Dendritic cell treated with granulocyte-macrophage colony-stimulating factor and Interleukin-4, amounts not matched to agents 40 ng/mL and 50 ng/mL, for 4 days (primary cell): ENCODE measurements at regions not wholly inside any gene's neighbourhood (a gene's known extent, or its start where the extent isn't known, plus 50 kb on each side); places are given as distances from the start of the nearest gene placed in this dataset.

Experiments
- H3K27ac Mint-ChIP-seq: one replicate; pipeline ENCODE4 v1.8.0; 2022; ENCODE audit warnings: mild to moderate bottlenecking, mixed read lengths
- H3K27me3 Mint-ChIP-seq: one replicate; pipeline ENCODE4 v1.8.0; 2022; ENCODE audit warnings: mild to moderate bottlenecking, mixed read lengths
- H3K36me3 Mint-ChIP-seq: one replicate; pipeline ENCODE4 v1.8.0; 2022; ENCODE audit warnings: low read depth, mixed read lengths
- H3K4me1 Mint-ChIP-seq: one replicate; pipeline ENCODE4 v1.8.0; 2022; ENCODE audit warnings: low read depth, mixed read lengths
- H3K4me3 Mint-ChIP-seq: one replicate; pipeline ENCODE4 v1.8.0; 2022; ENCODE audit warnings: mild to moderate bottlenecking, moderate library complexity, mixed read lengths
- H3K9me3 Mint-ChIP-seq: one replicate; pipeline ENCODE4 v1.8.0; 2022; ENCODE audit warnings: mixed read lengths
- intact Hi-C: fragments of 100-400 bp; cut with micrococcal nuclease; formaldehyde crosslinking; loops from one replicate; pipeline ENCODE4 v1.15.0; 2022

DNA sequence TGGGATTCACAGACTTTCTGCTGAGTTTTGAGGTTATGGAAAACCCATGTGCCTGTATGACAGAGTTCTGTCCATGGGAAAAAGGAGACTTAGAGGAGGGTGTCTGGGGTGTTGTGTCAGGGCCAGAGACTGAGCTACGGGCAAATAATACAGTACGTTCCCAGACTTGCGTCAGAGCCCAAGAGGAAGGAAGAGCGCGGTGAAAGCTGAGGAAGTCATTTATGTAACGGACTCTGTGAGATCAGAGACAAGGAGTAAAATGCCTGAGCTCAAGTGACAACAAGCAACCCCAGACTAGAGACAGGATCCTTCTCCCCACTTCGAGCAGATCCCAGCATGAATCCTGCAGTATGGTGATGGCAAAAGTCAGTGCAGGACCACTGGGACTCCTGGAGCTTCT is 368.6 kb upstream of the MCTP2 start:
- intact Hi-C loops = no loop called here
- H3K9me3 Mint-ChIP-seq = no peaks in the 10 kb centered on the region
- H3K4me1 Mint-ChIP-seq = peaks cover 51% of the 10 kb centered on the region
- no peaks in the 10 kb centered on the region for H3K27me3 Mint-ChIP-seq
- H3K27ac Mint-ChIP-seq = peak overlapping the region; percentile 60
- no peaks in the 10 kb centered on the region for H3K36me3 Mint-ChIP-seq
- H3K4me3 Mint-ChIP-seq = peak overlapping the region; percentile 47

DNA sequence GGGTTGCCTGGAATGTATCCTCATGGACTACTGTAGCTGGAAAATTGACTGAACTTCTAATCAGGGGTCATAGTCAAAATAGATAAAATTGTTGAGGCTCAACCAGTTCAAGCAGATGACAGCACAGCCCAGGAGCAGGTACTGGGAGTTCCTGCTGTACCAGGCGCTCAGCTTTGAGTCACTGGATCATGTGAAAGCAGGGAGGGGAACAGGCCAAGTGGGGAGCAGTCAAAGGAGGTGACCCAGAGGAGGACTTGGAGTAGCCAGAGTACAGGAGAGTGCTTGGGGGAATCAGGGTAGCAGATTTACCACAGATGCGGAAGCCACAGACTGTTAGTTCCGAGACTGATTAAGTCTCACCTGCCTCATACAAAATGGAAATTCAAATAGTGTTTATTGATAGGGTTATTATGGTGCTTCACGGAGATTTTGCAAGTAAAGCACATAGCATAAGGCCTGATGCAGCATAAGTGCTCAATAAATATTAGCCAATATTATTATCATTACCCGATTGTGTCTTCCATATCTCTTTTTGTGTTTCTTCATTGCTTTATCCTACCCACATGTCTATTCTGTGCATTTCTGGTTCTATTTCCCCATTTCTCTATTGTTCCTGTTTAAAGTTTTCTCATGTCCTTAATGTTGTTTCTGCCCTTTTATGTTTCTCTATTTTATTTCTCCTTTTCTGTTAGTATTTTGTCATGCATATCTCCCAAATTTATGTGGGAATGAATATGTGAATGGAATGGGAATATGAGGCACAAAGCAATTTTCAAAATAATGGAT is 369.2 kb upstream of the MCTP2 start:
- H3K9me3 Mint-ChIP-seq = no peaks in the 10 kb centered on the region
- H3K27me3 Mint-ChIP-seq = no peaks in the 10 kb centered on the region
- intact Hi-C loops = no loop called here
- H3K4me1 Mint-ChIP-seq = peaks cover 49% of the 10 kb centered on the region
- peak overlapping the region; percentile 60 for H3K27ac Mint-ChIP-seq
- no peaks in the 10 kb centered on the region for H3K36me3 Mint-ChIP-seq
- no peak overlapping the region for H3K4me3 Mint-ChIP-seq

DNA sequence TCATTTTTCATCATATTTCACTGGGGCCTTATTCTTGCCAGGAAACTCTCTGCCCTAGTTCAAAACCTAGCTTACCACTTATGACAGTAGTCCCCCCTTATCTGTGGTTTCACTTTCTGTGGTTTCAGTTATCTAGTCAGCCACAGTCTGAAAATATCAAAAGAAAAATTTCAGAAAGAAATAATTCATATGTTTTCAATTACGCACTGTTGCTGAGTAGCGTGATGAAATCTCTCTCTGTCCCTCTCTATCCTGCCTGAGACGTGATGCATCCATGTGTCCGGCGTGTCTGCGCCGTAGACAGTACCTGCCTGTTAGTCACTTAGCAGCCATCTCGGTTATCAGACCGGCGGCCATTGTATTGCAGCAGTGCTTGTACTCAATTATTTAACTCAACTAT is 369.9 kb upstream of the MCTP2 start:
- Mint-ChIP-seq H3K4me3 (no peak overlapping the region), H3K9me3 (no peaks in the 10 kb centered on the region), H3K27ac (no peak overlapping the region), H3K36me3 (no peaks in the 10 kb centered on the region), H3K4me1 (peaks cover 46% of the 10 kb centered on the region), H3K27me3 (no peaks in the 10 kb centered on the region)
- intact Hi-C loops = no loop called here

DNA sequence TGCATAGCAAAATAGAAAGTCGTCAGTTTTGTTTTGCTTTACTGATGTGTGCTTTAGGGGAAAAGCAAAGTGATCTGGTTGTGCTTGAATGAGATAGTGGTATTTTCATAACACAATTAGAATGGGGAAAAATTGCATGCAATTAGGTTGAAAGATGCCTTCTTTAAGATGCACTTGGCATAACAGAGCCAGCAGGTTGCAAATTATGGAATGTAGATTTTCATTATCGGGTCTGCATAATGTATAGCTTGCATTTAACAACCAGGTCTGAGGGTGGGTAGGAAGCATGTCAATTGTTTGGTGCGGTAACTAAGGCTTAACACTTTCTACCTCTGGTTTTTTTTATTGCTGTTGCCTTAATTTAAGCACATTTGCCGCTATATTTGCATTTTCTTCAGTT is 370.7 kb upstream of the MCTP2 start:
- Mint-ChIP-seq H3K9me3 (no peaks in the 10 kb centered on the region), H3K4me1 (peaks cover 40% of the 10 kb centered on the region), H3K36me3 (no peaks in the 10 kb centered on the region), H3K27me3 (no peaks in the 10 kb centered on the region), H3K27ac (no peak overlapping the region), H3K4me3 (no peak overlapping the region)
- intact Hi-C loops = no loop called here

DNA sequence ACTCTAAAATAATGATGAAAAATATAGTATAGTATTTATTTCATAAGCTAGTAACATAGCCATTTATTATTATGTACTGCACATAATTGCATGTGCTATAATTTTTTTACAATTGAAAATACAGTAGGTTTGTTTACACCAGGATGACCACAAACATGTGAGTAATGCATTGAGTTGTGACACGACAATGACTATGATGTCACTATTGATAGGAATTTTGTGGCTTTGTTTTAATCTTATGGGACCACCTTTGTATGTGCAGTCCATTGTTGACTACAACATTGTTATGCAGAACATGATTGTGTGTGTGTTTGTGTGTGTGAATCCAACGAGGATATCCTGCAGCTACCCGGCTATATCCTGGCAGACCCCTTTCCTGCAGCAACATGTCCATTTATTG is 372.2 kb upstream of the MCTP2 start:
- Mint-ChIP-seq H3K4me1 (peaks cover 29% of the 10 kb centered on the region), H3K27me3 (no peaks in the 10 kb centered on the region), H3K27ac (no peak overlapping the region), H3K4me3 (no peak overlapping the region), H3K9me3 (no peaks in the 10 kb centered on the region), H3K36me3 (no peaks in the 10 kb centered on the region)
- intact Hi-C loops = no loop called here

DNA sequence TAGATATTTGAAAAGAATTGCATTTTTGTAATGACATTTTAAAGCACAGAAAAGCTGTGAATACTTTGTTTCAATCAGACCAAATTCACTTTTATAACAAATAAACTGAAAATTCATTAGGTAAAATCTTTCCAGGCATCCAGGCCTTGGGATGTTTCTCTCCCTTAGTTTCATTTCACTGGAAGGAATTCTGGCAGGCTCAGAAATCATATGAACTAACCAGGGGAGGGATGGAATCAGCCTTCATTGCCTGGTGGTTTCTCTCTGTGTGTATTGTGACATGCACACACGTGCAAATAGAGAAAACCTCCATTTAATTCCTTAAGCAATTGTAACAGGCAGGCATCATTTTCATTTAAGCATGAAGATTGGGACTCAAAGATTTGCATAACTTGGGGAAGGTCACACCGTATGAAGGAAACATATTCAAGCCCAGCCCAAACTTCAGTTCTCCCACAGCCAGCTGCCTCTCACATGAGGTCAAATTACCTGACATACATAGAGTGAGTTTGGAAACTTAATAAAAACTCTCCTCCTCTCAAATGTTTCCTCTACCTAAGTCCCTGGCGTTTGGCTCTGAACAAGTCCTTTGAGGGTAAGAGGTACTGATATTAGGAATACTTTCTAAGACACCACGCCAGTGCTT is 376.1 kb upstream of the MCTP2 start:
- Mint-ChIP-seq H3K4me3 (no peak overlapping the region), H3K27me3 (no peaks in the 10 kb centered on the region), H3K27ac (no peak overlapping the region), H3K4me1 (peaks cover 3% of the 10 kb centered on the region), H3K9me3 (no peaks in the 10 kb centered on the region), H3K36me3 (no peaks in the 10 kb centered on the region)
- intact Hi-C loops = no loop called here

DNA sequence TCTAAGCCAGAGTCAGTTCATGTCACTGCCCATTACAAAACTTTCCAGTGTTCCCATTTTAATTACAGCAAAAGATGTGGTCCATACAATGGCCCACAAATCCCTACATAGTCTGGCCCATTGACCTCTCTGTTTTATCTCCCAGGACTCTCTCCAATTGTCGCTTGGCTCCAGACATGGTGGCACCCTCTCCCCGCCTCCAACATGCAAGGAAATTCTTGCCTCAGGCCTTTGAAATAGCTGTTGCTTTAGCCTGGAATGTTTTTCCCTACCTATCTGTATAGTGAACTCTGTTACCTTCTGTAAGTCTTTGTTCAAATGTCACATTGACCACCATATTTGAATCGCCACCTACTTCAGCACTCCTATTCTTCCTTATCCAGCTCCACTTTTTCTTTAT is 377.3 kb upstream of the MCTP2 start:
- H3K4me1 Mint-ChIP-seq = peaks cover 5% of the 10 kb centered on the region
- no peak overlapping the region for H3K4me3 Mint-ChIP-seq
- H3K9me3 Mint-ChIP-seq = no peaks in the 10 kb centered on the region
- H3K36me3 Mint-ChIP-seq = no peaks in the 10 kb centered on the region
- H3K27ac Mint-ChIP-seq = no peak overlapping the region
- intact Hi-C loops = no loop called here
- H3K27me3 Mint-ChIP-seq = no peaks in the 10 kb centered on the region

DNA sequence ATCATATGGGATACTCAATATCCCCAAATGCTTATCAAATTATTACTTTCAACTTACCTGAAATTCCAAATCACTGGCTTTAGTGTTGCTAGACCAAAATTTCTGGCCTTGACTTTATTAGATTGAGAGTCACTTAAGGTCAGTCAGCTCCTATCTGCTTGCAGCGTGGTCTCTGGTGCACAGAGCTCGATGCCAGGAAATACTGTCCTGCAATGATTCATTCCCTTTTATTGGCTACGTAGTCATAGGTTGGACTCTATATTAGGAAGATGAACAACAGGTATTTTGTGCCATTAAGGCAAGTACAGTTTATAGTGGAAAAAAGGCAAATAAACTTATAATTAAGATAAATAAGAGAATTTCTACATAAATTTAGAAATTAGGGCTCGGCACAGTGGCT is 378.6 kb upstream of the MCTP2 start:
- no peak overlapping the region for H3K4me3 Mint-ChIP-seq
- no peaks in the 10 kb centered on the region for H3K27me3 Mint-ChIP-seq
- H3K27ac Mint-ChIP-seq = no peak overlapping the region
- no peaks in the 10 kb centered on the region for H3K9me3 Mint-ChIP-seq
- no peaks in the 10 kb centered on the region for H3K36me3 Mint-ChIP-seq
- intact Hi-C loops = no loop called here
- H3K4me1 Mint-ChIP-seq = peaks cover 5% of the 10 kb centered on the region

DNA sequence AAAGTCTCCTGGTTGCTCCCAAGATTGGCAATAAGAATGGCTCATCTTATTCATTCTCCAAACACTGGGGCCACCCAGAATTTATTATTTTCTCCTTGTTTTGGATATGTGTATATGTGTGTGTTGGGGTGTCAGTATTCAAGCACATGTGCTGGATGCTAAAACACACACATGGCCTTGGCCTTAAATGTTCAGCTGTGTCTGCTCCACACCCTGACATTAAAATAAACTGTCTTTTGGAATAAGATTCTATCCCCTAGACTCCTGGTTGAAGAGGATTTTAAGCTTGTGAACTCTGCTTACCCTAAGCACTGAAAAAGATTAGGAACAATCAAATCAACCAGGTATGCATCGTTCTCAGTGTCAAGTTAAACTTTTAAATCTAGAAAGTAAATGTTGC is 382.9 kb upstream of the MCTP2 start:
- Mint-ChIP-seq H3K4me1 (peaks cover 5% of the 10 kb centered on the region), H3K36me3 (no peaks in the 10 kb centered on the region), H3K4me3 (no peak overlapping the region), H3K27me3 (no peaks in the 10 kb centered on the region), H3K9me3 (no peaks in the 10 kb centered on the region), H3K27ac (no peak overlapping the region)
- intact Hi-C loops = no loop called here

DNA sequence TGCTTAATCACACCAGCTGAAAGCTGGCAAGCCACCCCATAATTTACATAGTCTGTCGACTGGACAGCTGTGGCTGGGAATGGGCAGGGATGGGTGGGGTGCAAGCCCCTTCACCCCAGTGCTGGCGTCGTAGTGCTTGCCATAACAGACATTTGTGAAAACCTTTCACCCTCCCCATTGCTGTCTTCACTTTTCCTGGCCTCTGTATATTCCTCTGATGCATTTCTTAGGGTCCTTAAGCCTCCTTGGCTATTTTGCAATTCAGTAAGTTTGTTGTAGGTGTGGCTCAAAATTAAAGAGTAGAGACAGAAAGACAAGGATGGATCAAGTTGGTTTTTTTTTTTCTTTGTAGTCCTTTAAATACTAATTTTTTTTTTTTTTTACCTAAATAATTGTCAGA is 383.3 kb upstream of the MCTP2 start:
- Mint-ChIP-seq H3K27ac (no peak overlapping the region), H3K9me3 (no peaks in the 10 kb centered on the region), H3K4me3 (no peak overlapping the region), H3K27me3 (no peaks in the 10 kb centered on the region), H3K36me3 (no peaks in the 10 kb centered on the region), H3K4me1 (peaks cover 5% of the 10 kb centered on the region)
- intact Hi-C loops = no loop called here

DNA sequence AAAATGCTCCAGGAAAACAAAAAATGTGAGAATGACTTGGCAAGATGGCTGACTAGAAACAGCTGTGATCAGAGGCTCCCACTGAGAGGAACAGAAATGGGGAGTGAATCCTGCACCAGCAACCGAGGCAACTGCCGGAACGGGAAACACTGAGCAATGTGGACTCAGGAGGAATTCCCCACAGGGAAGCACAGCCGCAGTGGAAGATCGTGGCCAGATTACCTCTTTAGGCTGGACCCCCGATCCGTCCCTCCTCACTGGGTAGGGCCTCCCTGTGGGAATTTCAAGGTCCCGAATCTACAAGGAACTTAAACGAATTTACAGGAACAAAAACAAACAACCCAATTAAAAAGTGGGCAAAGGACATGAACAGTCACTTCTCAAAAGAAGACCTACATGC is 385.2 kb upstream of the MCTP2 start:
- Mint-ChIP-seq H3K9me3 (no peaks in the 10 kb centered on the region), H3K4me1 (peaks cover 5% of the 10 kb centered on the region), H3K4me3 (no peak overlapping the region), H3K36me3 (no peaks in the 10 kb centered on the region), H3K27ac (no peak overlapping the region), H3K27me3 (no peaks in the 10 kb centered on the region)
- intact Hi-C loops = no loop called here

DNA sequence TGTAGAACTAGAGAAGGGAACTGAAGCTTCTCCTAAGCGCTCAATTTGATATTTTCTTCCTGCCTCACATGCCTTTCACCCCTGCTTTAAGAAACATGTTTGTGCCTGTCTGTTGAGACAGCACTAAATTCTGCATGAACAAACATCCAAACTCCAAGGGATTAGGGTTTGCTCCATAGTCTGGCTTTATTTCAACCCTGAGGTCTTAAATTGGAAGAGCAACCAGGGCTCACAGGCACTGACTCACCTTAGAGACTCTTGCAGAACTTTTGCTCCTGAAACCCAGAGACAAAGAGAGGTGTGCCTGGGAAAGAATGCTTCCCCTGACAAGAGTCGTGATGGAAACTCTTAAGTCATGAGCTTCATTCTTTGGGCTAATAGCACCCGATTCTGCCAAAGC is 393.9 kb upstream of the MCTP2 start:
- no peaks in the 10 kb centered on the region for H3K9me3 Mint-ChIP-seq
- H3K4me3 Mint-ChIP-seq = no peak overlapping the region
- intact Hi-C loops = no loop called here
- no peaks in the 10 kb centered on the region for H3K27me3 Mint-ChIP-seq
- no peaks in the 10 kb centered on the region for H3K36me3 Mint-ChIP-seq
- H3K27ac Mint-ChIP-seq = no peak overlapping the region
- H3K4me1 Mint-ChIP-seq = no peaks in the 10 kb centered on the region

DNA sequence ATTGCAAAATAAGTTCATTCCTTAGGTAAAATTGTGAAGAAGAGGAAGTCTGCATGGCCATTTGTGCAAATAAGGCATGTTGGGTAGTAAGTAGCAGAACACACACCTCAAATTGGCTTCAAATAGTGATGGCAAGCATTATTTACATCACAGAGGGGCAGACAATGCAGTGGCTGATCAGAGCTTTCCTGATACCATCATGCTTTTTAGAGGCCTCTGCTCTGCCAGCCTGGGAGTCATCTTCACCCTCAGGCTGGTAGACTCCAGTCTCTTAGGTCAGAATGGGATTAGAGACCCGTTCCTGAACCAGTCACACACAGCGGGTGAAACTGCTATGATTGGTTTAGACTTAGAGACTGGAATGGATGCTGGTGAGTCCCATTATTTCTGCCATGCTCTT is 396.0 kb upstream of the MCTP2 start:
- no peaks in the 10 kb centered on the region for H3K36me3 Mint-ChIP-seq
- H3K9me3 Mint-ChIP-seq = no peaks in the 10 kb centered on the region
- H3K27me3 Mint-ChIP-seq = no peaks in the 10 kb centered on the region

DNA sequence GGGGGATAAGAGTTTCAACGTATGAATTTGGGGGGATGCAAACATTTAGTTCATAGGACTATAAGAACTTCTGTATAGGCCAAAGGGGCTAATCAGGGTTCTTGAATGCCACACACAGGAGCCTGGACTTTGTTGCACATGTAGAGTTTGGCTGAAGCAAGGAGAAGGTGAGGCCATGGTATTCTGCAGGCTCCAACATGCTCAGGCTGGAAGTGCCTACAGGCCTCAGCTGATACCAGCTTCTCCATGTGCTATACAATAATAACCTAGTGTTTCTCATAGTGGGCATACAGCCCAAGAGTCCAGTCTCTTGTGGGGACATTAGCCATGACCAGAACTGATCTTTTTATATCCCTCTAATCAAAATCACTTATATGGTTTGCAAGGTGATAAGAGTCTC is 399.7 kb upstream of the MCTP2 start:
- H3K27me3 Mint-ChIP-seq = no peaks in the 10 kb centered on the region
- no peaks in the 10 kb centered on the region for H3K9me3 Mint-ChIP-seq
- intact Hi-C loops = no loop called here
- H3K36me3 Mint-ChIP-seq = no peaks in the 10 kb centered on the region
- no peak overlapping the region for H3K4me3 Mint-ChIP-seq
- H3K27ac Mint-ChIP-seq = no peak overlapping the region
- no peaks in the 10 kb centered on the region for H3K4me1 Mint-ChIP-seq

More for the DNA sequence above, 396.0 kb upstream of the MCTP2 start:
- Mint-ChIP-seq H3K4me3 (no peak overlapping the region), H3K27ac (no peak overlapping the region), H3K4me1 (no peaks in the 10 kb centered on the region)
- intact Hi-C loops = no loop called here
